MM.1S (cell line): ENCODE measurements at regions not wholly inside any gene's neighbourhood (a gene's known extent, or its start where the extent isn't known, plus 50 kb on each side); places are given as distances from the start of the nearest gene placed in this dataset.

Source experiments
- DNase-seq: peaks from one replicate; pipeline ENCODE4 v3.0.0-alpha.2; 2015
- H2AFZ ChIP-seq: fragments of 300-600 bp; sonication (generic); 2 replicates; pipeline ENCODE4 v1.6.0; 2016; ENCODE audit warnings: antibody characterized with exemption, low read length
- H3F3A ChIP-seq: fragments of 300-600 bp; sonication (generic); 2 replicates; pipeline ENCODE4 v1.6.1; 2016; ENCODE audit warnings: mild to moderate bottlenecking, antibody characterized with exemption, low read length, moderate library complexity, mixed read lengths; ENCODE audit not compliant: insufficient read depth
- H3K27ac ChIP-seq: fragments of 300-600 bp; sonication (generic); 2 replicates; pipeline ENCODE4 v1.5.1; 2016; ENCODE audit warnings: mild to moderate bottlenecking, low read length
- H3K27me3 ChIP-seq: fragments of 300-600 bp; sonication (generic); replicated peaks from 2 replicates; pipeline ENCODE4 v1.6.0; 2016; ENCODE audit warnings: low read length; ENCODE audit not compliant: insufficient read depth
- H3K36me3 ChIP-seq: fragments of 300-600 bp; sonication (generic); replicated peaks from 2 replicates; pipeline ENCODE4 v1.6.1; 2016; ENCODE audit warnings: mild to moderate bottlenecking, low read length, mixed read lengths; ENCODE audit not compliant: insufficient read depth
- H3K4me1 ChIP-seq: fragments of 300-600 bp; sonication (generic); 2 replicates; pipeline ENCODE4 v1.6.1; 2016; ENCODE audit warnings: low read length, mixed read lengths
- H3K4me2 ChIP-seq: fragments of 300-600 bp; sonication (generic); 2 replicates; pipeline ENCODE4 v1.6.0; 2016; ENCODE audit warnings: low read depth, low read length
- H3K4me3 ChIP-seq: fragments of 300-600 bp; sonication (generic); 2 replicates; pipeline ENCODE4 v1.5.1; 2016; ENCODE audit warnings: low read length, mixed read lengths
- H3K79me2 ChIP-seq: fragments of 300-600 bp; sonication (generic); 2 replicates; pipeline ENCODE4 v1.6.1; 2016; ENCODE audit warnings: mixed run types, low read length, mixed read lengths
- H3K9ac ChIP-seq: fragments of 300-600 bp; sonication (generic); 2 replicates; pipeline ENCODE4 v1.6.1; 2016; ENCODE audit warnings: low read length, mixed read lengths
- H3K9me2 ChIP-seq: fragments of 300-600 bp; sonication (generic); replicated peaks from 2 replicates; pipeline ENCODE4 v1.6.1; 2016; ENCODE audit warnings: mild to moderate bottlenecking, low read length, mixed read lengths; ENCODE audit not compliant: insufficient read depth
- H3K9me3 ChIP-seq: fragments of 300-600 bp; sonication (generic); replicated peaks from 2 replicates; pipeline ENCODE4 v1.6.1; 2016; ENCODE audit warnings: mild to moderate bottlenecking, low read length, mixed read lengths; ENCODE audit not compliant: insufficient read depth
- H4K20me1 ChIP-seq: fragments of 300-600 bp; sonication (generic); 2 replicates; pipeline ENCODE4 v1.6.1; 2016; ENCODE audit warnings: mild to moderate bottlenecking, low read length, moderate library complexity, mixed read lengths; ENCODE audit not compliant: insufficient read depth
- CTCF ChIP-seq: fragments of 300-600 bp; sonication (generic); IDR thresholded peaks from 2 replicates; pipeline ENCODE4 v1.5.1; 2016; ENCODE audit warnings: antibody characterized with exemption, low read length, mixed read lengths
- EZH2 ChIP-seq: fragments of 300-600 bp; sonication (generic); optimal IDR thresholded peaks from 2 replicates; pipeline ENCODE3; 2017; ENCODE audit warnings: low read depth, mild to moderate bottlenecking, antibody characterized with exemption, low read length, mixed read lengths
- EZH2phosphoT487 ChIP-seq: fragments of 300-600 bp; sonication (generic); IDR thresholded peaks from 2 replicates; pipeline ENCODE4 v1.6.1; 2018; ENCODE audit warnings: antibody characterized with exemption, low read length

- Histone ChIP-seq H3K79me2 (no peaks in the 10 kb centered on the region), H3K27ac (no peak overlapping the region), H3K4me3 (no peak overlapping the region), H3K9me2 (no peaks in the 10 kb centered on the region), H3K4me1 (no peaks in the 10 kb centered on the region), H3K27me3 (no peaks in the 10 kb centered on the region), H3K4me2 (no peak overlapping the region), H3K36me3 (no peaks in the 10 kb centered on the region), H3F3A (no peaks in the 10 kb centered on the region), H4K20me1 (no peaks in the 10 kb centered on the region), H3K9me3 (no peaks in the 10 kb centered on the region), H3K9ac (no peak overlapping the region), H2AFZ (no peak overlapping the region)
- DNase-seq = no peak
- TF ChIP-seq CTCF (no peak), EZH2 (no peak), EZH2phosphoT487 (no peak)
Observed at GRCh38 chr5:14006823-14007520, 62.5 kb upstream of the DNAH5 start.

- no peak overlapping the region for H2AFZ ChIP-seq
- H4K20me1 ChIP-seq = no peaks in the 10 kb centered on the region
- no peaks in the 10 kb centered on the region for H3K36me3 ChIP-seq
- H3K9me3 ChIP-seq = no peaks in the 10 kb centered on the region
- H3K9me2 ChIP-seq = no peaks in the 10 kb centered on the region
- H3K27me3 ChIP-seq = no peaks in the 10 kb centered on the region
- no peaks in the 10 kb centered on the region for H3K79me2 ChIP-seq
- no peak overlapping the region for H3K4me3 ChIP-seq
- no peak overlapping the region for H3K9ac ChIP-seq
- no peak for DNase-seq
- H3K27ac ChIP-seq = no peak overlapping the region
- H3K4me2 ChIP-seq = no peak overlapping the region
- H3F3A ChIP-seq = no peaks in the 10 kb centered on the region
- TF ChIP-seq EZH2 = no peak
- no peaks in the 10 kb centered on the region for H3K4me1 ChIP-seq
Observed at GRCh38 chr5:14004598-14005394, 60.3 kb upstream of the DNAH5 start.

- no peak for TF ChIP-seq CTCF
- TF ChIP-seq EZH2 = no peak
- TF ChIP-seq EZH2phosphoT487 = no peak
- H3K4me2 ChIP-seq = no peak overlapping the region
- H2AFZ ChIP-seq = no peak overlapping the region
- no peaks in the 10 kb centered on the region for H3K79me2 ChIP-seq
- H3K4me1 ChIP-seq = no peaks in the 10 kb centered on the region
- H3K27ac ChIP-seq = no peak overlapping the region
- no peaks in the 10 kb centered on the region for H3K27me3 ChIP-seq
- H4K20me1 ChIP-seq = no peaks in the 10 kb centered on the region
- no peaks in the 10 kb centered on the region for H3K36me3 ChIP-seq
- no peaks in the 10 kb centered on the region for H3K9me2 ChIP-seq
- no peak for DNase-seq
- H3K9me3 ChIP-seq = no peaks in the 10 kb centered on the region
- H3K4me3 ChIP-seq = no peak overlapping the region
- H3K9ac ChIP-seq = no peak overlapping the region
- no peaks in the 10 kb centered on the region for H3F3A ChIP-seq
Observed at GRCh38 chr5:14003936-14004335, 59.4 kb upstream of the DNAH5 start.

- Histone ChIP-seq H4K20me1 (no peaks in the 10 kb centered on the region), H3K4me1 (no peaks in the 10 kb centered on the region), H3K9me2 (no peaks in the 10 kb centered on the region), H3K79me2 (no peaks in the 10 kb centered on the region), H3F3A (no peaks in the 10 kb centered on the region), H3K4me2 (no peak overlapping the region), H3K9ac (no peak overlapping the region), H3K27ac (no peak overlapping the region), H3K36me3 (no peaks in the 10 kb centered on the region), H3K4me3 (no peak overlapping the region), H3K27me3 (no peaks in the 10 kb centered on the region), H3K9me3 (no peaks in the 10 kb centered on the region), H2AFZ (no peak overlapping the region)
- no peak for DNase-seq
- TF ChIP-seq EZH2phosphoT487 (no peak), CTCF (no peak), EZH2 (no peak)
Observed at GRCh38 chr5:14003513-14003912, 59.0 kb upstream of the DNAH5 start.
